ENCODE measurements at regions not wholly inside any gene's neighbourhood (a gene's known extent, or its start where the extent isn't known, plus 50 kb on each side); places are given as distances from the start of the nearest gene placed in this dataset.

DNA sequence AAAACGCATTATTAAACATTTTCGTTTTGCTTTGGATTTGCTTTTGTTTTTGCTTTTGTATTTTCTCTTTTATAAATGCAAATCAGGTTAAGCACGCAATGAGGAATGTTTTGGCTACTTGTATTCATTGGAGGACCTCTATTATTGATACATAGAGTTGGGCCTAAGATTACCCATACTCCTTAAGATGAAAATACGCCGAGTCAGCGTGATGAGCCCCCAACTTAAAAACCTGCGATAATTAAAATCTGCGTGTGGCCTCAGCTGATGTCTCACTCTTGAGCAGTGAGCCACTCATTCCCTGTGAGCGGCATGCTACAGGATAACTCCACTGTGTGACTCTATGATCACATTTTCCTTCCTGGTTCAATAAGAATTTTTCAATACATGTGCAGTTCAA lies 518.3 kb downstream of the IRX1 start:
- no peaks in the 10 kb centered on the region for H3K27me3 ChIP-seq (replicated peaks; ENCODE audit: insufficient read depth)
- DNase-seq (ENCODE audit: low spot score), result no peak
- H3K36me3 ChIP-seq, result no peaks in the 10 kb centered on the region
- no peak overlapping the region for H3K27ac ChIP-seq
- H3K4me1 ChIP-seq (ENCODE audit: control insufficient read depth in 1 of 2, low read depth in 2 of 2), result no peaks in the 10 kb centered on the region
- no peaks in the 10 kb centered on the region for H3K9me3 ChIP-seq
- H3K4me3 ChIP-seq, result no peak overlapping the region
- TF ChIP-seq, protein P1, sequence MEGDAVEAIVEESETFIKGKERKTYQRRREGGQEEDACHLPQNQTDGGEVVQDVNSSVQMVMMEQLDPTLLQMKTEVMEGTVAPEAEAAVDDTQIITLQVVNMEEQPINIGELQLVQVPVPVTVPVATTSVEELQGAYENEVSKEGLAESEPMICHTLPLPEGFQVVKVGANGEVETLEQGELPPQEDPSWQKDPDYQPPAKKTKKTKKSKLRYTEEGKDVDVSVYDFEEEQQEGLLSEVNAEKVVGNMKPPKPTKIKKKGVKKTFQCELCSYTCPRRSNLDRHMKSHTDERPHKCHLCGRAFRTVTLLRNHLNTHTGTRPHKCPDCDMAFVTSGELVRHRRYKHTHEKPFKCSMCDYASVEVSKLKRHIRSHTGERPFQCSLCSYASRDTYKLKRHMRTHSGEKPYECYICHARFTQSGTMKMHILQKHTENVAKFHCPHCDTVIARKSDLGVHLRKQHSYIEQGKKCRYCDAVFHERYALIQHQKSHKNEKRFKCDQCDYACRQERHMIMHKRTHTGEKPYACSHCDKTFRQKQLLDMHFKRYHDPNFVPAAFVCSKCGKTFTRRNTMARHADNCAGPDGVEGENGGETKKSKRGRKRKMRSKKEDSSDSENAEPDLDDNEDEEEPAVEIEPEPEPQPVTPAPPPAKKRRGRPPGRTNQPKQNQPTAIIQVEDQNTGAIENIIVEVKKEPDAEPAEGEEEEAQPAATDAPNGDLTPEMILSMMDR (IDR thresholded peaks at IDR 0.05), result no peak
- ATAC-seq (ENCODE audit: insufficient number of reproducible peaks, low FRiP score, low read depth), result no peak

DNA sequence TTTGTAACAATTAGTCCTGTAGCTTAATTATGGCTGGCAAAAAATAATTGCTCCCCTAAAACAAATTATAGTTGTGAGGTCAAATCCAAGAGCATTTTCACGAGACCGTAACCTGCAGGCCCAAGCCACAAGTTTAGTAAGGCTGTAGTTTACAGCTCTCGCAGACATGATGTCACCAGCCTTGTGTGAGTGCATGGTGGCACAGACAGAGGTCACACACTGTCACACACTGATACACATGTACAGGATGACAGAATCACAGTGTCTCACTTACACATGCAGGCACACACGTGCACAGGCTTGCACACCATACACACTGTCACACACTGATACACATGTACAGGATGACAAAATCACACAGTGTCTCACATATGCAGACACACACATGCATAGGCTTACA lies 518.8 kb downstream of the IRX1 start:
- H3K4me1 ChIP-seq (ENCODE audit: control insufficient read depth in 1 of 2, low read depth in 2 of 2), result no peaks in the 10 kb centered on the region
- no peaks in the 10 kb centered on the region for H3K27me3 ChIP-seq (replicated peaks; ENCODE audit: insufficient read depth)
- H3K4me3 ChIP-seq, result no peak overlapping the region
- H3K9me3 ChIP-seq, result no peaks in the 10 kb centered on the region
- ATAC-seq (ENCODE audit: insufficient number of reproducible peaks, low FRiP score, low read depth) (no peak), DNase-seq (ENCODE audit: low spot score) (no peak)
- TF ChIP-seq, protein P1 (IDR thresholded peaks at IDR 0.05), result no peak
- H3K27ac ChIP-seq, result no peak overlapping the region
- no peaks in the 10 kb centered on the region for H3K36me3 ChIP-seq

DNA sequence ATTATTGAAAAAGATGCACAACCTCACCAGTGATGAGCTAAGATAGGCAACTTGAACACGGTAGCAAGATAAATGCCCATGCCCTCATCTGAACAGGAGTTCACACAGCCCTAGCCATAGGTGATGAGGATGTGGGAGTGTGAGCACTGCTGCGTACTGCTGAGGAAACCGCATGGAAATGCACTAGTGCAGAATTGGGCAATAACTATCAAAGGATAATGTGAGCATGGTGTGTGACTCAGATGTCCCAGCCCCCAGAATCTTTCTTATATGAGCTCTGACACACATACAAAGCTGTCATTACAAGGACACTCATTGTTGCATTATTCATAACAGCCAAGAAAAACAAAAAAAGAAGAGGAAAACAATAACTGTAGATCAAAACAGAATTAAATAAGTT lies 521.2 kb downstream of the IRX1 start:
- Histone ChIP-seq H3K27ac (no peak overlapping the region), H3K9me3 (no peaks in the 10 kb centered on the region), H3K36me3 (no peaks in the 10 kb centered on the region), H3K27me3 (replicated peaks; ENCODE audit: insufficient read depth) (no peaks in the 10 kb centered on the region), H3K4me3 (no peak overlapping the region), H3K4me1 (ENCODE audit: control insufficient read depth in 1 of 2, low read depth in 2 of 2) (no peaks in the 10 kb centered on the region)
- ATAC-seq (ENCODE audit: insufficient number of reproducible peaks, low FRiP score, low read depth) (no peak), DNase-seq (ENCODE audit: low spot score) (no peak)
- TF ChIP-seq, protein P1 (IDR thresholded peaks at IDR 0.05), result no peak

DNA sequence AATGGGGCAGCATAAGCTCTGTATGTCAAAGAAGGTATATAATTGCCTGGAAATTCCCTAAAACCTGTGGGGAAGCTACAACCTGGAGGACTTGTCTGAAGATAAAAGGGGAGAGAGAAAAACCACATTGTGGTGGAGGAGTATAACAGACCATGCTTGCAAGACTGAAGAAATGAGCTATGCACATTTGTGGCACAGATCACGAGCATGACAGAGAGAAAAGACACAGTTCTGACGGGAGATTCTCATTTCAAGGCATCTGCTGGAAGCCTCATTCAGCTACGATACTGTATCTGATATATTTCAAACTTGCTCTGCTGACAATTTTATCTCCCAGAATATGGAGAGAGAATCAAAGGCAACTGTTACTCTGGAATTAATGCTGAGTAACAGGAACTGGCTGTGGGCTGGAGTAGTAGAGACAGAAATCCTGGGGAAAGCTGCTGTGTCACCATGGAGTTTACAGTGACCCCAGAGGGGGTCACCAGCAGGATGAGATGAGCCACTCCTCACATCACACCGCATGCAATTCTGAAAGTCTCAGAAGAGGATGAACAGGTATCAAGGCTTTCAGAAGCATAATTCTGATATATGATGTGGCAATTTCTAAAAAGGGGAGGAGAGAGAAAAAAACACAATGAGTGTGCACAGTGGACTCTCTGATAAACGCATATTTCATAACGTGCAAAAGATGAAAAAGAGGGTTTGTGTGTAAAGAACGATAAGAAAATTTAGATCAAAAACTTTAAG lies 528.8 kb downstream of the IRX1 start:
- ATAC-seq (ENCODE audit: insufficient number of reproducible peaks, low FRiP score, low read depth), result no peak
- no peaks in the 10 kb centered on the region for H3K36me3 ChIP-seq
- H3K27me3 ChIP-seq (replicated peaks; ENCODE audit: insufficient read depth), result no peaks in the 10 kb centered on the region
- H3K4me1 ChIP-seq (ENCODE audit: control insufficient read depth in 1 of 2, low read depth in 2 of 2), result no peaks in the 10 kb centered on the region
- no peaks in the 10 kb centered on the region for H3K9me3 ChIP-seq
- TF ChIP-seq, protein P1 (IDR thresholded peaks at IDR 0.05), result no peak
- no peak overlapping the region for H3K4me3 ChIP-seq
- DNase-seq (ENCODE audit: low spot score), result no peak
- H3K27ac ChIP-seq, result no peak overlapping the region

DNA sequence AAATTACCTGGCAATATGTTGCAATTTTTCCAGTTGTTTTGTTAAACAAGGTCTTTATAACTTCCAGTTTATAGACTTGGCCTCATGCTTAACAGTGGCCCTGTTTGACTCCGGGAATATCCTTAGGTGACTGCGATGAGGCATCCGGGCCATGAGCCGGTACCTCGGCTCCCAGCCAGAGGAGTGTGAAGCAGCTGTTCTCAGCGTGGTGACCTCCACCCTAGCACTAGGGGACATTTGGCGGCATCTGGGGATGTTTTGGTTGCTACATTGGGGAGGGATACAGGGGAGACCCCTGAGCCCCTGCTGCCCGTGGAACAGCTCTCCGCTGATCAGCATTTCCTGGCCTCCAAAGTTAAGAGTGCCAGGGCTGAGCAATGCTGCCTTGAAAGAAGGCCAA lies 533.4 kb downstream of the IRX1 start:
- no peak overlapping the region for H3K27ac ChIP-seq
- no peaks in the 10 kb centered on the region for H3K9me3 ChIP-seq
- TF ChIP-seq, protein P1 (IDR thresholded peaks at IDR 0.05), result no peak
- H3K4me1 ChIP-seq (ENCODE audit: control insufficient read depth in 1 of 2, low read depth in 2 of 2), result no peaks in the 10 kb centered on the region
- no peaks in the 10 kb centered on the region for H3K27me3 ChIP-seq (replicated peaks; ENCODE audit: insufficient read depth)
- ATAC-seq (ENCODE audit: insufficient number of reproducible peaks, low FRiP score, low read depth) (no peak), DNase-seq (ENCODE audit: low spot score) (no peak)
- no peak overlapping the region for H3K4me3 ChIP-seq
- no peaks in the 10 kb centered on the region for H3K36me3 ChIP-seq

Measured in thoracic aorta (tissue), 2 donors.